GM12878 (cell line): ENCODE measurements at regions not wholly inside any gene's neighbourhood (a gene's known extent, or its start where the extent isn't known, plus 50 kb on each side); places are given as distances from the start of the nearest gene placed in this dataset.

Experiments used
- ATAC-seq: fragments of 200-7000 bp; cut with Tn5 transposase; 3 replicates; pipeline ENCODE4 v1.9.1; 2020; ENCODE audit warnings: mild to moderate bottlenecking, moderate library complexity
- BruUV-seq: library from RNA; stranded (reverse); fragments of 400-500 nt; replicated peaks from 2 replicates; lab custom pipeline; 2021; lab: Mats Ljungman, UMichigan
- CTCF ChIA-PET: fragments of 300-600 bp; sonication (Branson Sonifier 250); formaldehyde crosslinking; extraction: SDS; loops from one replicate; lab custom pipeline; 2021; ENCODE audit warnings: inconsistent platforms; lab: Yijun Ruan, JAX
- POLR2A ChIA-PET: fragments of 350-600 bp; formaldehyde crosslinking; extraction: SDS; loops from one replicate; lab custom pipeline; 2021; ENCODE audit warnings: inconsistent platforms; lab: Charles Lee
- RAD21 ChIA-PET: fragments of 300-600 bp; sonication (Branson Sonifier 250); formaldehyde crosslinking; loops from one replicate; lab custom pipeline; 2023; ENCODE audit warnings: antibody characterized with exemption; ENCODE audit not compliant: unreplicated experiment; lab: Charles Lee
- SMC1A ChIA-PET: fragments of 300-600 bp; sonication (Branson Sonifier 250); formaldehyde crosslinking; loops from one replicate; lab custom pipeline; 2023; ENCODE audit not compliant: unreplicated experiment, uncharacterized antibody; lab: Charles Lee
- DNase-seq: peaks from one replicate; pipeline ENCODE4 v3.0.0-alpha.2; 2011; ENCODE audit warnings: low read depth, low spot score
- FAIRE-seq: peaks from 3 replicates; lab custom pipeline; 2011; peaks lifted over from hg19 to GRCh38; lab: Jason Lieb, UNC
- H2AFZ ChIP-seq: 2 replicates; pipeline ENCODE4 v1.6.0; 2011; ENCODE audit warnings: low read depth, low read length, control low read depth; ENCODE audit not compliant: control insufficient read depth
- H3K27ac ChIP-seq: 2 replicates; pipeline ENCODE4 v1.5.1; 2011; ENCODE audit warnings: control low read depth; ENCODE audit not compliant: control insufficient read depth, insufficient read depth
- H3K27me3 ChIP-seq, 2 experiments: replicated peaks in 1 of 2; 2 replicates each; pipeline versions ENCODE4 v1.6.0 to v1.6.1; 2011; ENCODE audit warnings: low read length in 1 of 2; ENCODE audit not compliant: control insufficient read depth in 2 of 2, insufficient read depth in 2 of 2
- H3K36me3 ChIP-seq, 2 experiments: 2 replicates each; pipeline ENCODE4 v1.5.1; 2011; ENCODE audit warnings: low read length in 1 of 2; ENCODE audit not compliant: control insufficient read depth in 2 of 2, insufficient read depth in 2 of 2
- H3K4me1 ChIP-seq: 2 replicates; pipeline ENCODE4 v1.6.1; 2011; ENCODE audit warnings: mild to moderate bottlenecking, low read length, moderate library complexity, mixed read lengths; ENCODE audit not compliant: control insufficient read depth, insufficient read depth
- H3K4me2 ChIP-seq: 2 replicates; pipeline ENCODE4 v1.6.0; 2011; ENCODE audit warnings: control low read depth; ENCODE audit not compliant: control insufficient read depth, insufficient read depth
- H3K4me3 ChIP-seq: fragments of 200-600 bp; sonication (generic); 2 replicates; pipeline ENCODE4 v1.5.1; 2016
- H3K79me2 ChIP-seq: 2 replicates; pipeline ENCODE4 v1.6.0; 2011; ENCODE audit warnings: low read length; ENCODE audit not compliant: control insufficient read depth, insufficient read depth
- H3K9ac ChIP-seq: 2 replicates; pipeline ENCODE4 v1.8.0; 2011; ENCODE audit warnings: low read length, control low read depth, mixed read lengths; ENCODE audit not compliant: control insufficient read depth, insufficient read depth
- H3K9me3 ChIP-seq: replicated peaks from 3 replicates; pipeline ENCODE4 v1.5.1; 2011; ENCODE audit warnings: mild to moderate bottlenecking, low read length; ENCODE audit not compliant: control insufficient read depth, insufficient read depth
- H4K20me1 ChIP-seq: 2 replicates; pipeline ENCODE4 v1.6.0; 2011; ENCODE audit not compliant: control insufficient read depth, insufficient read depth
- BACH1 ChIP-seq: fragments of 450-650 bp; IDR thresholded peaks from 2 replicates; pipeline ENCODE4 v1.6.1; 2017; ENCODE audit warnings: mild to moderate bottlenecking, borderline replicate concordance
- FOXK2 ChIP-seq: fragments of 450-650 bp; IDR thresholded peaks from 2 replicates; pipeline ENCODE4 v1.6.1; 2017; ENCODE audit warnings: mild to moderate bottlenecking, moderate library complexity
- KDM1A ChIP-seq: fragments of 200-600 bp; sonication (generic); IDR thresholded peaks from 2 replicates; pipeline ENCODE4 v1.6.1; 2016; ENCODE audit warnings: borderline replicate concordance
- MTA2 ChIP-seq: fragments of 450-650 bp; IDR thresholded peaks from 2 replicates; pipeline ENCODE4 v1.6.1; 2016; ENCODE audit warnings: low read depth, mild to moderate bottlenecking, moderate library complexity
- MYC ChIP-seq: IDR thresholded peaks from 2 replicates; pipeline ENCODE4 v1.6.1; 2011; ENCODE audit warnings: mild to moderate bottlenecking, low read length, moderate library complexity, inconsistent platforms; ENCODE audit not compliant: insufficient read depth, insufficient replicate concordance, insufficient read length, severe bottlenecking
- NFYB ChIP-seq: IDR thresholded peaks from 2 replicates; pipeline ENCODE4 v1.6.1; 2011; ENCODE audit warnings: low read depth, mild to moderate bottlenecking, low read length, improper control_type of control experiment, moderate library complexity; ENCODE audit not compliant: insufficient read depth
- RB1 ChIP-seq: fragments of 450-650 bp; formaldehyde crosslinking; IDR thresholded peaks from 2 replicates; pipeline ENCODE4 v1.6.1; 2017; ENCODE audit warnings: mild to moderate bottlenecking, borderline replicate concordance
- SUPT20H ChIP-seq: IDR thresholded peaks from 2 replicates; pipeline ENCODE4 v1.6.1; 2011; ENCODE audit warnings: low read depth, mild to moderate bottlenecking, low read length, moderate library complexity, borderline replicate concordance; ENCODE audit not compliant: control insufficient read depth
- TAF1 ChIP-seq: IDR thresholded peaks from 2 replicates; pipeline ENCODE4 v1.6.1; 2011; ENCODE audit warnings: mild to moderate bottlenecking, low read depth, low read length, borderline replicate concordance
- ZNF217 ChIP-seq: fragments of 450-650 bp; IDR thresholded peaks from 2 replicates; pipeline ENCODE4 v1.6.1; 2017; ENCODE audit warnings: antibody characterized with exemption, mild to moderate bottlenecking
- ZNF384 ChIP-seq: IDR thresholded peaks from 2 replicates; pipeline ENCODE4 v1.6.1; 2012; ENCODE audit warnings: low read depth, mild to moderate bottlenecking, low read length, improper control_type of control experiment, borderline replicate concordance
- WGBS: methylation state at CpG from one replicate; pipeline ENCODE4 v1.1.6; 2016; ENCODE audit warnings: low lambda C conversion rate; ENCODE audit not compliant: insufficient replicate concordance, insufficient coverage; ENCODE audit errors: missing lambda C conversion rate; 5-methylcytosine and 5-hydroxymethylcytosine counted together
- in situ Hi-C: fragments of 300-500 bp; cut with MboI; formaldehyde crosslinking; loops from 9 replicates; pipeline ENCODE4 v1.14.3; 2018; ENCODE audit warnings: mixed read lengths
- intact Hi-C: fragments of 100-400 bp; cut with micrococcal nuclease; formaldehyde crosslinking; loops from one replicate; pipeline ENCODE4 v1.14.2; 2022; ENCODE audit not compliant: unreplicated experiment

GRCh38 chr22:47572443-47572842, 810.0 kb downstream of the TBC1D22A start (continued):
- TF ChIP-seq SUPT20H: no peak

DNA sequence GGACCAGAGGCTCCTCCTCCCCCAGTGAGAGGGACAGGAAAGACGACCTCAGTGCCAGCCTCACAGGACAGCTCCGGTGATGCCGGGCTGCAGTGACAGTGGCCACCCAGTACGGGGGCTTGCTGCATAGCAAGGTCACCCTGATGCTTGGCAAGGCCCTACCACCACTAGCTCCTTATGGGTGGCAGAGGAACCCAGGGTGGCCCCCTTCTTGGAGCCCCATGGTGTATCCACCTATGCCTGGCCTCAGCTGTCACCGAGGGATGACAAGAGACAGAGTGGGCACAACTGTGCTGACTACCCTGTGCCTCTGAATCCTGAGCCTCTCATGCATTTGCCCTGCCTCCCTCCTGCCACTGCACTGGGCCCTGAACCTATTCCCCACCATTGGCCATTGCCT, 809.2 kb downstream of the TBC1D22A start:
- Histone ChIP-seq H3K4me1 (no peaks in the 10 kb centered on the region), H4K20me1 (no peaks in the 10 kb centered on the region), H3K9me3 (no peaks in the 10 kb centered on the region; the same call in 2 of the 3 replicates), H3K4me2 (no peak overlapping the region), H2AFZ (no peak overlapping the region)
- WGBS: 40% methylated on average over 5 of the region's 5 CpGs
- BruUV-seq: no TSS peak
- ATAC-seq (no peak), DNase-seq (no peak)
- intact Hi-C loops (no loop called here), in situ Hi-C loops (no loop called here)
- CTCF ChIA-PET: no interaction called here
- TF ChIP-seq FOXK2: no peak
- no peak for TF ChIP-seq RB1
- no peak for TF ChIP-seq ZNF384
- TF ChIP-seq, all 136 proteins: peak for 0
- ChIA-PET SMC1A (no interaction called here), POLR2A (no interaction called here), RAD21 (no interaction called here)
- no peaks in the 10 kb centered on the region for H3K36me3 ChIP-seq
- H3K27ac ChIP-seq: no peak overlapping the region
- H3K4me3 ChIP-seq: no peak overlapping the region
- no peak overlapping the region for H3K9ac ChIP-seq
- no peaks in the 10 kb centered on the region for H3K27me3 ChIP-seq
- no peak for FAIRE-seq
- no peaks in the 10 kb centered on the region for H3K79me2 ChIP-seq

DNA sequence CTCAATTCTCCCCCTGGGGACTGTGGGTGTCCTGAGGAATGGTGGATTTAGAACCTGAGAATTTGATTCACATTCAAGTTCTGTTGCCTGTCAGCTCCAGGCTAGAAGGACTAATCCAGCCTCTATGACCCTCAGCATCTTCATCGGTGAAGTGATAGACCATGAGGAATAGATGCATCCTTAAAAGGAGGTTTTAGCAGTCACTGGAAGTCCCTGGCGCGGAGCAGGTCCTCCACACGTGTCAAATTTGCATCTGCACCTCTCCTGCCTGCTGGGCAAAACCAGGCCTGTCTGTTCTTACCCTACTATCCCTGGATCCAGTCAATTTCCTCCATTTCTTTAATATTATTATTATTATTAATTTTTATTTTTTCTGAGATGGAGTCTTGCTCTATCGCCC, 808.4 kb downstream of the TBC1D22A start:
- Histone ChIP-seq H3K9ac (no peak overlapping the region), H2AFZ (no peak overlapping the region), H3K79me2 (no peaks in the 10 kb centered on the region), H4K20me1 (no peaks in the 10 kb centered on the region), H3K27me3 (no peaks in the 10 kb centered on the region), H3K27ac (no peak overlapping the region), H3K4me2 (no peak overlapping the region), H3K36me3 (no peaks in the 10 kb centered on the region), H3K9me3 (no peaks in the 10 kb centered on the region; the same call in 2 of the 3 replicates), H3K4me3 (no peak overlapping the region), H3K4me1 (no peaks in the 10 kb centered on the region)
- no peak for DNase-seq
- no peak for FAIRE-seq
- RAD21 ChIA-PET: no interaction called here
- no peak for TF ChIP-seq NFYB
- TF ChIP-seq ZNF217: no peak
- no peak for TF ChIP-seq MYC
- TF ChIP-seq MTA2: no peak
- TF ChIP-seq BACH1: no peak
- TF ChIP-seq KDM1A: no peak
- TF ChIP-seq TAF1: no peak
- CTCF ChIA-PET: no interaction called here
- intact Hi-C loops: no loop called here
- SMC1A ChIA-PET: no interaction called here
- POLR2A ChIA-PET: no interaction called here
- no peak for ATAC-seq
- WGBS: 26% methylated on average over 5 of the region's 5 CpGs
- BruUV-seq: no TSS peak
- in situ Hi-C loops: no loop called here
